ENCODE measurements at regions not wholly inside any gene's neighbourhood (a gene's known extent, or its start where the extent isn't known, plus 50 kb on each side); places are given as distances from the start of the nearest gene placed in this dataset.

DNA sequence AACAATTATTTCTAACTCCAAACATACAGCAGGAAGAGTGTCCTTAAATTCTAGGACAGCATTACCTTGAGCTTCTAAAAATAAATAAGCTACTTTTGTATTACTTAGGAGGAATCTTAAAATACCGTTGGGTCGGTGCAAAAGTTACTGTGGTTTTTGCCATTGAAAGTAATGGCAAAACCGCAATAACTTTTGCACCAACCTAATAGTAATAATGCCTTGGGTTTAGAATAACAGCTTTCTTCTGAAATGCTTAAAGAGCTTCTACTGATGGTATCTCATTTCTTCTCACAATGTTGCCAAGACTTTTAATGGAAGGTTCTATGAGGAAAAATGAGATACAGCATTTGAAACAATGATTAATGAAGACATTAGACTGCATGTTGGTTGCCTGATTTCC lies 179.9 kb downstream of the SEC16B start:
- TF ChIP-seq POLR2AphosphoS5 (IDR thresholded peaks at IDR 0.05) (no peak), RAD21 (conservative IDR thresholded peaks at IDR 0.05) (no peak), EZH2 (IDR thresholded peaks at IDR 0.05; ENCODE audit: borderline replicate concordance, insufficient read depth, low read length, poor library complexity, severe bottlenecking) (no peak), EP300 (conservative IDR thresholded peaks at IDR 0.05; ENCODE audit: poor library complexity, severe bottlenecking) (no peak), SMC3 (conservative IDR thresholded peaks at IDR 0.05; ENCODE audit: poor library complexity) (no peak)
- TF ChIP-seq, protein P1, sequence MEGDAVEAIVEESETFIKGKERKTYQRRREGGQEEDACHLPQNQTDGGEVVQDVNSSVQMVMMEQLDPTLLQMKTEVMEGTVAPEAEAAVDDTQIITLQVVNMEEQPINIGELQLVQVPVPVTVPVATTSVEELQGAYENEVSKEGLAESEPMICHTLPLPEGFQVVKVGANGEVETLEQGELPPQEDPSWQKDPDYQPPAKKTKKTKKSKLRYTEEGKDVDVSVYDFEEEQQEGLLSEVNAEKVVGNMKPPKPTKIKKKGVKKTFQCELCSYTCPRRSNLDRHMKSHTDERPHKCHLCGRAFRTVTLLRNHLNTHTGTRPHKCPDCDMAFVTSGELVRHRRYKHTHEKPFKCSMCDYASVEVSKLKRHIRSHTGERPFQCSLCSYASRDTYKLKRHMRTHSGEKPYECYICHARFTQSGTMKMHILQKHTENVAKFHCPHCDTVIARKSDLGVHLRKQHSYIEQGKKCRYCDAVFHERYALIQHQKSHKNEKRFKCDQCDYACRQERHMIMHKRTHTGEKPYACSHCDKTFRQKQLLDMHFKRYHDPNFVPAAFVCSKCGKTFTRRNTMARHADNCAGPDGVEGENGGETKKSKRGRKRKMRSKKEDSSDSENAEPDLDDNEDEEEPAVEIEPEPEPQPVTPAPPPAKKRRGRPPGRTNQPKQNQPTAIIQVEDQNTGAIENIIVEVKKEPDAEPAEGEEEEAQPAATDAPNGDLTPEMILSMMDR (IDR thresholded peaks at IDR 0.05; ENCODE audit: poor library complexity, severe bottlenecking), result no peak
- TF ChIP-seq, protein P2, sequence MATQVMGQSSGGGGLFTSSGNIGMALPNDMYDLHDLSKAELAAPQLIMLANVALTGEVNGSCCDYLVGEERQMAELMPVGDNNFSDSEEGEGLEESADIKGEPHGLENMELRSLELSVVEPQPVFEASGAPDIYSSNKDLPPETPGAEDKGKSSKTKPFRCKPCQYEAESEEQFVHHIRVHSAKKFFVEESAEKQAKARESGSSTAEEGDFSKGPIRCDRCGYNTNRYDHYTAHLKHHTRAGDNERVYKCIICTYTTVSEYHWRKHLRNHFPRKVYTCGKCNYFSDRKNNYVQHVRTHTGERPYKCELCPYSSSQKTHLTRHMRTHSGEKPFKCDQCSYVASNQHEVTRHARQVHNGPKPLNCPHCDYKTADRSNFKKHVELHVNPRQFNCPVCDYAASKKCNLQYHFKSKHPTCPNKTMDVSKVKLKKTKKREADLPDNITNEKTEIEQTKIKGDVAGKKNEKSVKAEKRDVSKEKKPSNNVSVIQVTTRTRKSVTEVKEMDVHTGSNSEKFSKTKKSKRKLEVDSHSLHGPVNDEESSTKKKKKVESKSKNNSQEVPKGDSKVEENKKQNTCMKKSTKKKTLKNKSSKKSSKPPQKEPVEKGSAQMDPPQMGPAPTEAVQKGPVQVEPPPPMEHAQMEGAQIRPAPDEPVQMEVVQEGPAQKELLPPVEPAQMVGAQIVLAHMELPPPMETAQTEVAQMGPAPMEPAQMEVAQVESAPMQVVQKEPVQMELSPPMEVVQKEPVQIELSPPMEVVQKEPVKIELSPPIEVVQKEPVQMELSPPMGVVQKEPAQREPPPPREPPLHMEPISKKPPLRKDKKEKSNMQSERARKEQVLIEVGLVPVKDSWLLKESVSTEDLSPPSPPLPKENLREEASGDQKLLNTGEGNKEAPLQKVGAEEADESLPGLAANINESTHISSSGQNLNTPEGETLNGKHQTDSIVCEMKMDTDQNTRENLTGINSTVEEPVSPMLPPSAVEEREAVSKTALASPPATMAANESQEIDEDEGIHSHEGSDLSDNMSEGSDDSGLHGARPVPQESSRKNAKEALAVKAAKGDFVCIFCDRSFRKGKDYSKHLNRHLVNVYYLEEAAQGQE (IDR thresholded peaks at IDR 0.05; ENCODE audit: borderline replicate concordance), result no peak
